OCI-LY3 (cell line): ENCODE measurements at regions not wholly inside any gene's neighbourhood (a gene's known extent, or its start where the extent isn't known, plus 50 kb on each side); places are given as distances from the start of the nearest gene placed in this dataset.

Source experiments
- CTCF ChIP-seq: fragments of 200-600, 300-600 bp; sonication (generic); IDR thresholded peaks from 2 replicates; pipeline ENCODE4 v1.5.1; 2014; ENCODE audit warnings: antibody characterized with exemption, low read length, low read depth
- EZH2phosphoT487 ChIP-seq: fragments of 200-600 bp; shearing (Covaris generic); IDR thresholded peaks from 2 replicates; pipeline ENCODE4 v1.6.1; 2018; ENCODE audit warnings: antibody characterized with exemption, mixed run types, low read depth

GRCh38 chr5:57600321-57600720 is 117.7 kb upstream of the ACTBL2 start:
- TF ChIP-seq CTCF (no peak), EZH2phosphoT487 (no peak)
